Stimulated activated memory B cell treated with anti-CD40 and anti-IgM and Interleukin-4, amounts not matched to agents 10 μg/mL and 1 μg/mL and 100 μg/mL, for 72 hours (primary cell): ENCODE measurements at regions not wholly inside any gene's neighbourhood (a gene's known extent, or its start where the extent isn't known, plus 50 kb on each side); places are given as distances from the start of the nearest gene placed in this dataset.
"Not testable (repeated sequence)": the region's sequence is repeated elsewhere in the genome, so short reads cannot be mapped to it uniquely, and the experiment has no call there.

Experiments used
- ATAC-seq: fragments of 150-1000 bp; cut with Tn5 transposase; 2 replicates; pipeline ENCODE4 v1.10.0; 2021
- H3K27ac Mint-ChIP-seq: one replicate; pipeline ENCODE4 v1.8.0; 2022; ENCODE audit warnings: mild to moderate bottlenecking, mixed read lengths
- H3K27me3 Mint-ChIP-seq: one replicate; pipeline ENCODE4 v1.8.0; 2022; ENCODE audit warnings: mixed read lengths
- H3K36me3 Mint-ChIP-seq: one replicate; pipeline ENCODE4 v1.8.0; 2022; ENCODE audit warnings: mixed read lengths
- H3K4me1 Mint-ChIP-seq: one replicate; pipeline ENCODE4 v1.8.0; 2022; ENCODE audit warnings: mixed read lengths
- H3K4me3 Mint-ChIP-seq: one replicate; pipeline ENCODE4 v1.8.0; 2022; ENCODE audit warnings: mild to moderate bottlenecking, moderate library complexity, mixed read lengths
- H3K9me3 Mint-ChIP-seq: one replicate; pipeline ENCODE4 v1.8.0; 2022; ENCODE audit warnings: mixed read lengths

- no peak overlapping the region for H3K27ac Mint-ChIP-seq
- H3K36me3 Mint-ChIP-seq, result no peaks in the 10 kb centered on the region
- no peaks in the 10 kb centered on the region for H3K27me3 Mint-ChIP-seq
- peaks cover 7% of the 10 kb centered on the region for H3K9me3 Mint-ChIP-seq
- no peak for ATAC-seq
- H3K4me1 Mint-ChIP-seq, result no peaks in the 10 kb centered on the region
- no peak overlapping the region for H3K4me3 Mint-ChIP-seq
Measured at GRCh38 chr6:121879149-121879548, 443.7 kb downstream of the GJA1 start.

- Mint-ChIP-seq H3K36me3 (no peaks in the 10 kb centered on the region), H3K27ac (no peak overlapping the region), H3K4me3 (no peak overlapping the region), H3K9me3 (peaks cover 7% of the 10 kb centered on the region), H3K4me1 (no peaks in the 10 kb centered on the region), H3K27me3 (no peaks in the 10 kb centered on the region)
- ATAC-seq, result no peak
Measured at GRCh38 chr6:121880831-121881230, 445.4 kb downstream of the GJA1 start.

- Mint-ChIP-seq H3K27me3 (no peaks in the 10 kb centered on the region), H3K36me3 (no peaks in the 10 kb centered on the region), H3K9me3 (peaks cover 5% of the 10 kb centered on the region), H3K4me3 (no peak overlapping the region), H3K4me1 (no peaks in the 10 kb centered on the region), H3K27ac (no peak overlapping the region)
- no peak for ATAC-seq
Measured at GRCh38 chr6:121881974-121882667, 446.7 kb downstream of the GJA1 start.

GRCh38 chr6:121884091-121884490, 448.6 kb downstream of the GJA1 start:
- Mint-ChIP-seq H3K9me3 (no peaks in the 10 kb centered on the region), H3K36me3 (no peaks in the 10 kb centered on the region), H3K27ac (no peak overlapping the region), H3K4me3 (no peak overlapping the region), H3K27me3 (no peaks in the 10 kb centered on the region), H3K4me1 (no peaks in the 10 kb centered on the region)
- no peak for ATAC-seq

- Mint-ChIP-seq H3K4me3 (no peak overlapping the region), H3K9me3 (no peaks in the 10 kb centered on the region), H3K27me3 (no peaks in the 10 kb centered on the region), H3K4me1 (no peaks in the 10 kb centered on the region), H3K27ac (no peak overlapping the region), H3K36me3 (no peaks in the 10 kb centered on the region)
- ATAC-seq, result no peak
Measured at GRCh38 chr6:121884620-121885019, 449.2 kb downstream of the GJA1 start.

- H3K4me3 Mint-ChIP-seq, result no peak overlapping the region
- ATAC-seq, result no peak
Measured at GRCh38 chr6:121885399-121886152, 450.1 kb downstream of the GJA1 start.

GRCh38 chr6:121886223-121886830, 450.9 kb downstream of the GJA1 start:
- no peak overlapping the region for H3K27ac Mint-ChIP-seq
- no peak for ATAC-seq
- no peaks in the 10 kb centered on the region for H3K4me1 Mint-ChIP-seq
- H3K4me3 Mint-ChIP-seq, result no peak overlapping the region
- H3K36me3 Mint-ChIP-seq, result no peaks in the 10 kb centered on the region
- H3K27me3 Mint-ChIP-seq, result no peaks in the 10 kb centered on the region
- H3K9me3 Mint-ChIP-seq, result no peaks in the 10 kb centered on the region

More at GRCh38 chr6:121885399-121886152, 450.1 kb downstream of the GJA1 start:
- Mint-ChIP-seq H3K4me1 (no peaks in the 10 kb centered on the region), H3K27ac (no peak overlapping the region), H3K27me3 (no peaks in the 10 kb centered on the region), H3K9me3 (no peaks in the 10 kb centered on the region), H3K36me3 (no peaks in the 10 kb centered on the region)

- Mint-ChIP-seq H3K4me3 (no peak overlapping the region), H3K27me3 (no peaks in the 10 kb centered on the region), H3K36me3 (no peaks in the 10 kb centered on the region), H3K27ac (no peak overlapping the region), H3K4me1 (no peaks in the 10 kb centered on the region), H3K9me3 (no peaks in the 10 kb centered on the region)
- no peak for ATAC-seq
Measured at GRCh38 chr6:121887724-121888123, 452.3 kb downstream of the GJA1 start.

GRCh38 chr6:121890307-121890910, 455.0 kb downstream of the GJA1 start:
- Mint-ChIP-seq H3K4me3 (no peak overlapping the region), H3K9me3 (no peaks in the 10 kb centered on the region), H3K36me3 (no peaks in the 10 kb centered on the region), H3K27ac (no peak overlapping the region), H3K27me3 (no peaks in the 10 kb centered on the region), H3K4me1 (no peaks in the 10 kb centered on the region)
- ATAC-seq, result no peak

- H3K4me3 Mint-ChIP-seq, H3K36me3 Mint-ChIP-seq: not testable (repeated sequence)
Measured at GRCh38 chr6:121895731-121896130, 460.3 kb downstream of the GJA1 start.

GRCh38 chr6:121896363-121896762, 460.9 kb downstream of the GJA1 start:
- H3K9me3 Mint-ChIP-seq, result no peaks in the 10 kb centered on the region
- no peaks in the 10 kb centered on the region for H3K36me3 Mint-ChIP-seq
- ATAC-seq, result no peak
- H3K4me1 Mint-ChIP-seq, result no peaks in the 10 kb centered on the region
- no peak overlapping the region for H3K4me3 Mint-ChIP-seq
- H3K27ac Mint-ChIP-seq, result no peak overlapping the region
- no peaks in the 10 kb centered on the region for H3K27me3 Mint-ChIP-seq

More at GRCh38 chr6:121895731-121896130, 460.3 kb downstream of the GJA1 start:
- H3K9me3 Mint-ChIP-seq, ATAC-seq, H3K27ac Mint-ChIP-seq, H3K4me1 Mint-ChIP-seq, H3K27me3 Mint-ChIP-seq: not testable (repeated sequence)

GRCh38 chr6:121896771-121897170, 461.3 kb downstream of the GJA1 start:
- H3K27me3 Mint-ChIP-seq, result no peaks in the 10 kb centered on the region
- H3K4me1 Mint-ChIP-seq, result no peaks in the 10 kb centered on the region
- H3K27ac Mint-ChIP-seq, result no peak overlapping the region

GRCh38 chr6:121897337-121897760, 461.9 kb downstream of the GJA1 start:
- ATAC-seq, result no peak
- no peak overlapping the region for H3K27ac Mint-ChIP-seq
- H3K27me3 Mint-ChIP-seq, result no peaks in the 10 kb centered on the region
- H3K4me3 Mint-ChIP-seq, result no peak overlapping the region
- H3K36me3 Mint-ChIP-seq, result no peaks in the 10 kb centered on the region
- no peaks in the 10 kb centered on the region for H3K9me3 Mint-ChIP-seq
- no peaks in the 10 kb centered on the region for H3K4me1 Mint-ChIP-seq

More at GRCh38 chr6:121896771-121897170, 461.3 kb downstream of the GJA1 start:
- Mint-ChIP-seq H3K9me3 (no peaks in the 10 kb centered on the region), H3K36me3 (no peaks in the 10 kb centered on the region), H3K4me3 (no peak overlapping the region)
- no peak for ATAC-seq

GRCh38 chr6:121901432-121901831, 466.0 kb downstream of the GJA1 start:
- no peak overlapping the region for H3K4me3 Mint-ChIP-seq
- H3K36me3 Mint-ChIP-seq, result no peaks in the 10 kb centered on the region
- H3K27ac Mint-ChIP-seq, result no peak overlapping the region
- no peaks in the 10 kb centered on the region for H3K27me3 Mint-ChIP-seq
- peaks cover 2% of the 10 kb centered on the region for H3K9me3 Mint-ChIP-seq
- no peak for ATAC-seq
- H3K4me1 Mint-ChIP-seq, result no peaks in the 10 kb centered on the region

GRCh38 chr6:121904559-121904958, 469.1 kb downstream of the GJA1 start:
- no peaks in the 10 kb centered on the region for H3K27me3 Mint-ChIP-seq
- no peak overlapping the region for H3K27ac Mint-ChIP-seq
- no peaks in the 10 kb centered on the region for H3K4me1 Mint-ChIP-seq
- H3K4me3 Mint-ChIP-seq, result no peak overlapping the region
- H3K9me3 Mint-ChIP-seq, result peaks cover 7% of the 10 kb centered on the region
- ATAC-seq, result no peak
- H3K36me3 Mint-ChIP-seq, result no peaks in the 10 kb centered on the region
